ENCODE measurements at regions not wholly inside any gene's neighbourhood (a gene's known extent, or its start where the extent isn't known, plus 50 kb on each side); places are given as distances from the start of the nearest gene placed in this dataset.

DNA sequence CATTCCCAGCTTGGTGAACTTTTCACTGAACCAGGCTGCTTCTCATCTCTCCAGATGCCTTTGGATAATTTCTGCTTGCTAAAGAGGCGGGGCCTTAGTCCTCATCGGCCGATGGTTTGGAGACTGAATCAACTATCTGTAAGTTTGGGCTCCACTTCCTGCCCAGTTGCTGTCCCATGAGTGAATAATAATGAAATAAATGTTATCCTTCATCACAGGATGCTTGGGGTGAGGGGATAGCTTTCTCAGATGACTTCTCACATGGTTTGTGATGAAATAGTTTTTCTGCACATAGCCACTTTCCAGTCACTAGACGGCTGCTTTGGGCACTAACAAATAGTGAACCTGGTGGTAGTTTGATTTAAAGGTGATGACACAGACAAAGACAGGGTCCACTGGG, 376.6 kb upstream of the TRIB2 start:
- TF ChIP-seq, protein P1, sequence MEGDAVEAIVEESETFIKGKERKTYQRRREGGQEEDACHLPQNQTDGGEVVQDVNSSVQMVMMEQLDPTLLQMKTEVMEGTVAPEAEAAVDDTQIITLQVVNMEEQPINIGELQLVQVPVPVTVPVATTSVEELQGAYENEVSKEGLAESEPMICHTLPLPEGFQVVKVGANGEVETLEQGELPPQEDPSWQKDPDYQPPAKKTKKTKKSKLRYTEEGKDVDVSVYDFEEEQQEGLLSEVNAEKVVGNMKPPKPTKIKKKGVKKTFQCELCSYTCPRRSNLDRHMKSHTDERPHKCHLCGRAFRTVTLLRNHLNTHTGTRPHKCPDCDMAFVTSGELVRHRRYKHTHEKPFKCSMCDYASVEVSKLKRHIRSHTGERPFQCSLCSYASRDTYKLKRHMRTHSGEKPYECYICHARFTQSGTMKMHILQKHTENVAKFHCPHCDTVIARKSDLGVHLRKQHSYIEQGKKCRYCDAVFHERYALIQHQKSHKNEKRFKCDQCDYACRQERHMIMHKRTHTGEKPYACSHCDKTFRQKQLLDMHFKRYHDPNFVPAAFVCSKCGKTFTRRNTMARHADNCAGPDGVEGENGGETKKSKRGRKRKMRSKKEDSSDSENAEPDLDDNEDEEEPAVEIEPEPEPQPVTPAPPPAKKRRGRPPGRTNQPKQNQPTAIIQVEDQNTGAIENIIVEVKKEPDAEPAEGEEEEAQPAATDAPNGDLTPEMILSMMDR (IDR thresholded peaks at IDR 0.05): no peak
- TF ChIP-seq POLR2AphosphoS5 (IDR thresholded peaks at IDR 0.05): no peak
- no peak for TF ChIP-seq POLR2A (IDR thresholded peaks at IDR 0.05)
